Stimulated activated naive CD8-positive, alpha-beta T cell treated with anti-CD3 and anti-CD28 coated beads, Interleukin-15, Interleukin-2, amounts not matched to agents 100 U/mL and 50 U/mL, for 24 hours (primary cell): ENCODE measurements at regions not wholly inside any gene's neighbourhood (a gene's known extent, or its start where the extent isn't known, plus 50 kb on each side); places are given as distances from the start of the nearest gene placed in this dataset.
"Not testable (repeated sequence)": the region's sequence is repeated elsewhere in the genome, so short reads cannot be mapped to it uniquely, and the experiment has no call there.

Source experiments
- ATAC-seq: fragments of 150-1000 bp; cut with Tn5 transposase; one replicate; pipeline ENCODE4 v1.10.0; 2021
- DNase-seq: peaks from one replicate; pipeline ENCODE4 v3.0.0; 2021

- ATAC-seq: no peak
Measured at GRCh38 chr10:44567471-44567870, 182.6 kb upstream of the CXCL12 start.

GRCh38 chr10:44569193-44570091, 184.5 kb upstream of the CXCL12 start:
- DNase-seq (no peak), ATAC-seq (no peak)

More at GRCh38 chr10:44567471-44567870, 182.6 kb upstream of the CXCL12 start:
- DNase-seq: no peak

GRCh38 chr10:44571701-44572100, 186.8 kb upstream of the CXCL12 start:
- DNase-seq (no peak), ATAC-seq (no peak)

GRCh38 chr10:44572146-44572545, 187.2 kb upstream of the CXCL12 start:
- DNase-seq: no peak

GRCh38 chr10:44573821-44574220, 188.9 kb upstream of the CXCL12 start:
- DNase-seq: no peak
- ATAC-seq: no peak

More at GRCh38 chr10:44572146-44572545, 187.2 kb upstream of the CXCL12 start:
- no peak for ATAC-seq

GRCh38 chr10:44574596-44575480, 189.9 kb upstream of the CXCL12 start:
- ATAC-seq: no peak
- no peak for DNase-seq

GRCh38 chr10:44575601-44576380, 190.9 kb upstream of the CXCL12 start:
- no peak for ATAC-seq
- DNase-seq: no peak

- no peak for ATAC-seq
- DNase-seq: no peak
Measured at GRCh38 chr10:44576702-44577191, 191.8 kb upstream of the CXCL12 start.

- ATAC-seq (no peak), DNase-seq (no peak)
Measured at GRCh38 chr10:44577533-44577932, 192.6 kb upstream of the CXCL12 start.

GRCh38 chr10:44578271-44578670, 193.4 kb upstream of the CXCL12 start:
- DNase-seq: no peak
- ATAC-seq: no peak

- not testable (repeated sequence) for DNase-seq, ATAC-seq
Measured at GRCh38 chr10:44578963-44579362, 194.1 kb upstream of the CXCL12 start.

- ATAC-seq (no peak), DNase-seq (no peak)
Measured at GRCh38 chr10:44581996-44582395, 197.1 kb upstream of the CXCL12 start.

GRCh38 chr10:44587488-44588318, 202.8 kb upstream of the CXCL12 start:
- DNase-seq (no peak), ATAC-seq (no peak)

- ATAC-seq (no peak), DNase-seq (no peak)
Measured at GRCh38 chr10:44589181-44589943, 204.5 kb upstream of the CXCL12 start.

GRCh38 chr10:44589944-44590449, 205.1 kb upstream of the CXCL12 start:
- DNase-seq: no peak
- ATAC-seq: no peak

- ATAC-seq: no peak
- no peak for DNase-seq
Measured at GRCh38 chr10:44591911-44592310, 207.0 kb upstream of the CXCL12 start.

- DNase-seq: no peak
- no peak for ATAC-seq
Measured at GRCh38 chr10:44593952-44594351, 209.1 kb upstream of the CXCL12 start.

- DNase-seq: no peak
- ATAC-seq: no peak
Measured at GRCh38 chr10:44607116-44607515, 222.2 kb upstream of the CXCL12 start.

GRCh38 chr10:44618910-44619309, 234.0 kb upstream of the CXCL12 start:
- no peak for ATAC-seq

GRCh38 chr10:44619521-44619920, 234.6 kb upstream of the CXCL12 start:
- DNase-seq (no peak), ATAC-seq (no peak)

More at GRCh38 chr10:44618910-44619309, 234.0 kb upstream of the CXCL12 start:
- no peak for DNase-seq
